ENCODE measurements at regions not wholly inside any gene's neighbourhood (a gene's known extent, or its start where the extent isn't known, plus 50 kb on each side); places are given as distances from the start of the nearest gene placed in this dataset.

GRCh38 chr11:27287205-27287604, 75.8 kb downstream of the CCDC34 start:
- DNase-seq (ENCODE audit: low read depth) = no peak

GRCh38 chr11:27285761-27286160, 77.3 kb downstream of the CCDC34 start:
- no peak for DNase-seq (ENCODE audit: low read depth)

- DNase-seq (ENCODE audit: low read depth) = no peak
Measured at GRCh38 chr11:27282806-27283205, 80.2 kb downstream of the CCDC34 start.

- peak; percentile 69 for DNase-seq (ENCODE audit: low read depth)
Measured at GRCh38 chr11:27281740-27282590, 81.0 kb downstream of the CCDC34 start.

GRCh38 chr11:27281276-27281675, 81.7 kb downstream of the CCDC34 start:
- no peak for DNase-seq (ENCODE audit: low read depth)

- DNase-seq (ENCODE audit: low read depth) = no peak
Measured at GRCh38 chr11:27280140-27280539, 82.9 kb downstream of the CCDC34 start.

- no peak for DNase-seq (ENCODE audit: low read depth)
Measured at GRCh38 chr11:27279460-27279859, 83.6 kb downstream of the CCDC34 start.

GRCh38 chr11:27277843-27278242, 85.2 kb downstream of the CCDC34 start:
- no peak for DNase-seq (ENCODE audit: low read depth)

GRCh38 chr11:27276141-27276540, 86.9 kb downstream of the CCDC34 start:
- DNase-seq (ENCODE audit: low read depth) = no peak

- no peak for DNase-seq (ENCODE audit: low read depth)
Measured at GRCh38 chr11:27274854-27275395, 88.1 kb downstream of the CCDC34 start.

- no peak for DNase-seq (ENCODE audit: low read depth)
Measured at GRCh38 chr11:27266125-27266524, 96.9 kb downstream of the CCDC34 start.

GRCh38 chr11:27263986-27264385, 99.0 kb downstream of the CCDC34 start:
- no peak for DNase-seq (ENCODE audit: low read depth)

GRCh38 chr11:27263046-27263445, 100.0 kb downstream of the CCDC34 start:
- DNase-seq (ENCODE audit: low read depth) = no peak

GRCh38 chr11:27255447-27255828, 107.6 kb downstream of the CCDC34 start:
- DNase-seq (ENCODE audit: low read depth) = peak; percentile 7

GRCh38 chr11:27254744-27255446, 108.1 kb downstream of the CCDC34 start:
- DNase-seq (ENCODE audit: low read depth) = no peak

- DNase-seq (ENCODE audit: low read depth) = no peak
Measured at GRCh38 chr11:27253224-27253623, 109.8 kb downstream of the CCDC34 start.

- no peak for DNase-seq (ENCODE audit: low read depth)
Measured at GRCh38 chr11:27250867-27251665, 111.9 kb downstream of the CCDC34 start.

GRCh38 chr11:27248576-27249509, 114.2 kb downstream of the CCDC34 start:
- DNase-seq (ENCODE audit: low read depth) = no peak

- DNase-seq (ENCODE audit: low read depth) = no peak
Measured at GRCh38 chr11:27247660-27248059, 115.4 kb downstream of the CCDC34 start.

GRCh38 chr11:27246925-27247324, 116.1 kb downstream of the CCDC34 start:
- DNase-seq (ENCODE audit: low read depth) = no peak

GRCh38 chr11:27244900-27245299, 118.1 kb downstream of the CCDC34 start:
- no peak for DNase-seq (ENCODE audit: low read depth)

Measured in HT1080 (cell line).